Daoy (cell line): ENCODE measurements at regions not wholly inside any gene's neighbourhood (a gene's known extent, or its start where the extent isn't known, plus 50 kb on each side); places are given as distances from the start of the nearest gene placed in this dataset.
"Not testable (repeated sequence)": the region's sequence is repeated elsewhere in the genome, so short reads cannot be mapped to it uniquely, and the experiment has no call there.

Source experiments
- DNase-seq: peaks from one replicate; pipeline ENCODE4 v3.0.0-alpha.2; 2015; ENCODE audit warnings: low read depth

DNA sequence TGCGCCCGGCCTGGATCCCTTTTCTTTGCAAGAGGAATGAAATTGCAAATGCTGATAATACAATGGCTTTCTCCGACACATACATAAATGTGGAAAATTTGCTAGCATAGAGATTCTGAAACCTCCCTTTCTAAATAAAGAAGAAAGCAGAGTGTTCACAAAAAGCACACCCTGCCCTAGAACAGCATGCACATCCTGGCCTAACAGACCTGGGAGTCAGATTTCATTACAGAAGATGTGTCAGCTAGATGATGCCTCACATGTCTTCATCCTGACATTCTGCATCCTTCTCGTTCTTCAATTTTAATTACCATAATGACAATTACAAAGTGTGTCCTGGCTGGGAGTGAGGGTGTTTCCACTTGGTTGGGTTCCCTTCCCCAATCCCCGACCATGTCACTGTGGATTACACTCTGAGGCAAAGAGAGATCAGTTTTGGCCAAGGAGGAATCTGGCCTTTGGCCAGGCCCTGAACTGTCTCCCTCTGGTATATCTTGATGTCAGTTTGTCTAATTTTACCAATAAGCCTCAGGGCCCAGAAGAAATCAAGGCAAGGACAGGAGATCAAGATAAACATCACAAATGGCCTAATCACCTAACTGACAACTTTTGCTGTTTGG, 104.9 kb upstream of the SPATA12 start:
- no peak for DNase-seq

DNA sequence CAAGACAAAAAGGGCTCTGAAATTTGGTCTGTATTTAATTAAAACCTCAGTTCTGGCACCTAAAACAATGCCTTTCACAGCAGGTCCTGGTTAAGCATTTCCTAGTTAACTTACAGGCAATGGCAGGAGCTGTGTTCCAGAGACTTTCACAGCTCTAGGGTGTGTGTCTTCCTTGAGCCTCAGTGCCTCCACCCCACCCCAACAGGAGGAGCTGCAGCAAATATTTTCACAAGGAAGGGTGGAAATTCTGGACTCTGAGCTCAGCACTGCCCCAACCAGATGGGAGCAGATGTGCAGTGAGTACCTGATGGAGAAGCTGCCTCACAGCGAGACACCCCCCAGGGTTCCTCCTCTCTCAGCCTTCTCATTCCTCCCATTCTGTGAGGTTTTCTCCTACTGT, 106.3 kb upstream of the SPATA12 start:
- no peak for DNase-seq

DNA sequence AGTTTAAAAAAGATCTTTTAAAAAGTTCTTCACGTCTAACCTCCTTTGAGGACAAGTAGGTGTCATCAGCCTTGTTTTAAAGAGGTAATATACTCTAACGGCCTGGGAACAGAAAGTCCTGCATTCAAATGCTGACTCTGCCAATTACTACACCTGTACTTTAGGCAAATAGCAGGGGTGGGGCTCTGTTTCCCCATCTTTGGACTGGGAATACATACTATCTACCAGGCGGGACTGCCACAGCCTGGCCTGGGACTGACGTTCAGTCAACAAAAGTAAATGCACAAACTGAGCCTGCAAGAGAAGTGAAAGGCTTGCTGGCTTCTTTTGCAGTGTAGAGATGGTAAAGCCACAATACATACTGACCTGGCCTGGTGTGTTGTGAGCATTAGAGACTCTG, 107.6 kb upstream of the SPATA12 start:
- no peak for DNase-seq

DNA sequence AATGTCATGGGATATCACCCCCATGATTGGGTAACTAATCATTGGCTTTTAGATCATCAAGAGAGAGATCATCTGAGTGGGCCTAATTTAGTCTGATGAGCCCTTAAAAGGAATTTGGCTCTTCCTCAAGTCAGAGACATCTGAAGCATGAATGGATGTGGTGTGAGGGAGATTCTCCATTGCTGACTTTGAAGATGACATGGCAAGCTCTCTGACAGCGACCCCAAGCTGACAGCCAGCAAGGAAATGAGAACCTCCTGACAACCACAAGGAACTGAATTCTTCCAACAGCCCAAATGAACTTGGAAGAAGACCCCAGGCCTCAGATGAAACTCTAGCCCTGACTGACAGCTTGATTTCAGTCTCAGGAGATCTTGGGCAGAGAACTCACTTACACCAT, 108.4 kb upstream of the SPATA12 start:
- DNase-seq, result no peak

DNA sequence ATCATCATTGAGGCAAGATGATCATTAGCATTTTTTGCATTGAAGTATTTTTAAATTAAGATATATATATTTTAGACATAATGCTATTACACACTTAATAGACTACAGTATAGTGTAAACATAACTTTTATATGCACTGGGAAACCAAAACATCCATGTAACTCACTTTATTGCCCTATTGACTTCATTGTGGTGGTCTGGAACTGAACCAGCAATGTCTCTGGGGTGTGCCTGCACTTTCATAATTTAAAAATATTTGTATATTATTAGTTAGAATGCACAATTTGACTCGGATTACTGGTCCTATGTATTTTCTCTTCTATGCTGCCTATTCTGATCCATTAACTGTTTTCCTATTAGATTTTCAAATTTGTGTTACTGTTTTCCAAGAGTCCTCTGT, 109.1 kb upstream of the SPATA12 start:
- DNase-seq, result no peak

DNA sequence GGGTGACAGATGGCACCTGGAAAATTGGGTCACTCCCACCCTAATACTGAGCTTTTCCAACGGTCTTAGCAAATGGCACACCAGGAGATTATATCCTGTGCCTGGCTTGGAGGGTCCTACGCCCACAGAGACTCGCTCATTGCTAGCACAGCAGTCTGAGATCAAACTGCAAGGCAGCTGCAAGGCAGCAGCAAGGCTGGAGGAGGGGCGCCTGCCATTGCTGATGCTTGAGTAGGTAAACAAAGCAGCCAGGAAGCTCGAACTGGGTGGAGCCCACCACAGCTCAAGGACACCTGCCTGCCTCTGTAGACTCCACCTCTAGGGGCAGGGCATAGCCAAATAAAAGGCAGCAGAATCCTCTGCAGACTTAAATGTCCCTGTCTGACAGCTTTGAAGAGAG, 115.1 kb upstream of the SPATA12 start:
- not testable (repeated sequence) for DNase-seq

DNA sequence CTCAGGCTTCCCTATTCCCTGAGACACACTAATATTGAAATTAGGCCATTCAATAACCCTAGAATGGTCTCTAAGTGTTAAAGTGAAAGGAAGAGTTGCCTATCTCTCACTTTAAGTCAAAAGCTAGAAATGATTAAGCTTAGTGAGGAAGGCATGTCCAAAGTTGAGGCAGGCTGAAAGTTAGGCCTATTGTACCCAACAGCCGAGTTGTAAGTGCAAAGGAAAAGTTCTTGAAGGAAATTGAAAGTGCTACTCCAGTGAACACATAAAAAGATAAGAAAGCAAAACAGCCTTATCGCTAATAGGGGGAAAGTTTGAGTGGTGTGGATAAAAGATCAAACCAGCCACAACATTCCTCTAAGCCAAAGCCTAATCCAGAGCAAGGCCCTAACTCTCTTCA, 117.9 kb upstream of the SPATA12 start:
- DNase-seq, result no peak

DNA sequence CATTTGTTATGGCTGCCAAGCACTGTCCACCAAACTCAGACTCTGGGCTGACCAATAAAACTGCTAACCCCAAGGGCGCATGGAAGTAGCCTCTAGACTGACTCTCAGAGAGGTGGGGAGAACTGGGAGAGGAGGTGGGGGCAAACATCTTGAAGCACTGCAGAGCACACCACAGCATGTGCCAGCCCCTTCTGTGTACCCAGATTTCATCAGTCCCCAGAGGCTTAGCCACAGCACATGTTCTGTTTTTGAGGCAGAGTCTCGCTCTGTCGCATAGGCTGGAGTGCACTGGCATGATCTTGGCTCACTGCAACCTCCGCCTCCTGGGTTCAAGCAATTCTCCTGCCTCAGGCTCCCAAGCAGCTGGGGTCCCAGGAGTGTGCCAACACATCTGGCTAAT, 119.5 kb upstream of the SPATA12 start:
- no peak for DNase-seq

DNA sequence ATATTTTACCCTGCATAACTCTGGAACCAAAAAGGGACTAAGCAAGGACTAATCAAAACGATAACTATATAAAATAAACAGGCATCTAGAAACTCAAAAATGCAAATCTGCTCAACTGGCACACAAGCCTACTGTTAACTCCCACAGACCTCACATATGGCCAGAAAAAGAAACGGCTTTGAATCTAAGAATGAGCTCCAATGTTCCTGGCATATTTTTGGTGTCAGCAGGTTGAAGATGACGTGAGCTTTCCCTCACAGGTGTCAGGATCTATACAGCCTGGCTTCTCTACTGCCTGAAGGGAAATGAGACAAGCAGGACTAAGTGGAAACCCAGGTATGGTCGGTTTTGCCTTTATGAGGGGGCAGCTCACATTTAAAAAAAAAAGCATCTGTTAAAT, 120.1 kb upstream of the SPATA12 start:
- no peak for DNase-seq

DNA sequence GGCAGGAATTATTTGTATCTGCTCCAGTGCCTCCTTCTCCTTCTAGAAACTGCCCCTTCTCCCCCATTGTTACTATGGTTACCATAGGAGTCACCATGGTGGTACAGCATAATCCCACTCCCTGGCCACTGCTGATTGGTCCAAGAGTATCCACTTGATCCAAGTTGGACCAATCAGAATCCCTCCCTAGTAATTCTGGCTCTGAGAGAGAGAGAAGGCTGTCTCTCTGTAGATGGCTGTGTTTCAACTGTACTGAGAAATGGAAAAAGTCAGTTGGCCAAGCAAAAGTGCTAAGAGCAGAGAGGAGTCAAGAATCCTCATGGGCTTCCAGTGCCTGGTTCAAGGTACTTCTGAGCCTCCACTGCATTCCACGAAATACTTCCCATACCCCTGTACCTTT, 120.6 kb upstream of the SPATA12 start:
- DNase-seq, result no peak

DNA sequence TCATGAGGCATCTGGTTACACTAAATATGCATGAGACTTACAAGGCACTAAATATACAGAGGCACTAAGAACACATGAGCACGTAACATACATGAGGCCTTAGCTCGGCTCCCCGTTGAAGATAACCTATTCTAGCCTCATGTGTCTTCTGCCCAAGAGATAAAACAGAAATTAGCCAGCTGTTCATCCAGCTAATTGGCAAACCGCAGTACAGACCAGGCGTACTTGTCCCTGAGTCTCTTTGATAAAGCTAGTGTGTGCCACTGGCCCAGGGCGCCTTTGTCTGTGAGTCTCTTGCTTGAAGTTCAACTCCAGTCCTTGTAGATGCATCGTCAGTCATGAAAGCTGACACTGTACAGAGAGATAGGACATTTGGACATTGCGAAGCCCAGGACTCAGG, 121.9 kb upstream of the SPATA12 start:
- no peak for DNase-seq

DNA sequence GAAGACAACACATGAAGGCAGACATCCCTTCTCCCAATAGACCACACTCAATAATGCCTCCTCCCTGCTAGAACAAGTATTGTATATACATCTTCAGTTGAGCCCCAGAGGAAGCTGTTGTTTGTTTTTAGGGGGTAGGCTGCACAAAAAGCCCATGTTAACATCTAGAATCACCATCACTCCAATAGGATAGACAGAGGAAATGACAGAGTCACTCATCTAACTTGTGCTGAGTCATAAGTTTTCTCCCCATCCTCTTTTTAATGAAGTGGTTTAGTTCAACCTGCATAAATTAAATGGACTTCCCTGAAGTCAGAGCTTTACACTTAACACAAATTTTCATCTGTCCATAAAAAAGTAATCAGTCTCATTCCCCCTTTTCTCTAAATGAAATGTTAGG, 122.9 kb upstream of the SPATA12 start:
- DNase-seq, result no peak

DNA sequence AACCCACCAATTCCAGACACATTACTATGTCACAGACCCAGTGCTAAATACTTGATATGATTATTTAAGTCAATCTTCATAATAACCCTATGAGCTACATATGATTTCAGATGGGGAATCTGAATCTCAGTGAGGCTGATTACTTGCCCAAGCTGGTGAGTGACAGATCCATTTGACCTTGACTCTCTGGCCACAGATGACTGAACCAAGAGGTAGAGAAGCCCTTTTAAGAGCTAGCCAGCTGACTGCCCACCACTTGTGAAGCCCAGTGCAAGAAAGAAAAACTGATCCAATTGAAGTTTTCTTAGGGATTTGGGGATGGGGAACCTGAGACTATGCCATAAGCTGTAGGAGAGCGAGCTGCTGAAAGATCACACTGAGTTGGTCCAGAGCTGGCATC, 124.7 kb upstream of the SPATA12 start:
- no peak for DNase-seq

DNA sequence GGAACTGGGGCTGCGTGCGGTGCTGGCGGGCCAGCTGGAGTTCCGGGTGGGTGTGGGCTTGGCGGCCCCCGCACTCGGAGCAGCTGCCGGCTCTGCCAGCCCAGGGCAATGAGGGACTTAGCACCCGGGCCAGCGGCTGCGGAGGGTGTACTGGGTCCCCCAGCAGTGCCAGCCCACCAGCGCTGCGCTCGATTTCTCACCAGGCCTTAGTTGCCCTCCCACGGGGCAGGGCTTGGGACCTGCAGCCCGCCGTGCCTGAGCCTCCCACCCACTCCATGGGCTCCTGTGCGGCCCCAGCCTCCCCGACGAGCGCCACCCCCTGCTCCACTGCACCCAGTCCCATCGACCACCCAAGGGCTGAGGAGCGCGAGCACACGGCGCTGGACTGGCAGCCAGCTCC, 126.0 kb upstream of the SPATA12 start:
- not testable (repeated sequence) for DNase-seq

DNA sequence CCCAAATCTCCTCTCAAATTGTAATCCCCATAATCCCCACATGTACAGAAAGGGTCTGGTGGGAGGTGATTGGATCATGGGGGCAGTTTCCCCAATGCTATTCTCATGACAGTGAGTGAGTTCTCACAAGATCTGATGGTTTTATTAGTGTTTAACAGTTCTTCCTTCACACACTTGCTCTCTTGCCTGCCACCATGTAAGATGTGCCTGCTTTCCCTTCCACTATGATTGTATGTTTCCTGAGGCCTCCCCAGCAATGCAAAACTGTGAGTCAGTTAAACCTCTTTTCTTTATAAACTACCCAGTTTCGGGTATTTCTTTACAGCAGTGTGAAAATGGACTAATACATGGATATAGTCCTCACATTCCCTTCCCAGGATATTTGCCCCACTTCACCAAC, 126.7 kb upstream of the SPATA12 start:
- DNase-seq, result no peak

DNA sequence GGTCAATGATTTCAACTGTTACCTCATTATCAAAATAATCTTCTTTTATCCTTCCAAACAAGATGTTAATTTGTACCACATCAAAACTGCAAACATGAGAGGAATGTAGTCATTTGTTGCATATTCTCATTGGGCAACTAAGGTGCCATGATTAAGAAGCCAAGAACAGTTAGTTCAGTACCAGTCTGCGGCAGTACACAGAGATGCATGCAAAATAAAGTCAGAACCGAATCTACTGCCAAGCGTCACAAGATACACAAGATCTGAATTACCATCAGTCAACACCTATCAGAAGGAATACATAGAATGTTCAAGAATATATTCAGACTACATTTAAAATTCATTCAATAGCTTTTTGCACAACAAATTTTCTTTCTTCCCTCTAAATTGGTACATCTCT, 127.6 kb upstream of the SPATA12 start:
- DNase-seq, result no peak

DNA sequence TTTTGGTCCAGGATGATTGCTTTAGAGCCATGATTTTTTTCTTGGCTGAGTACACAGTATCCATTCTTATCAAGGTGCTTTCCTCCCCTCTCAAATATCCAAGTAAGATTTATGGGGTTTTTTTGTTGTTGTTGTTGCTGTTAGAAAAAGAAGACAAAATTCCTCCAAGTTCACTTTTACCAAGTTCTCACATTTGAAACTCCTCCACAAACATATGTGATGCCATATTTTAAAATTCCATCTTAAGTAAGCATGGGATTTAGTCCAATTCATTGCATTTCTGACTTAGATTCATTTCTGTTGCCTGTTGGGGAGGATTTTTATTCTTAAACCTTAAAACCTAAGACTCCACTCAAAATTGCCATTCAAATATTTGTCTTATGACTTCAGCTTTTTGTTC, 128.6 kb upstream of the SPATA12 start:
- no peak for DNase-seq

DNA sequence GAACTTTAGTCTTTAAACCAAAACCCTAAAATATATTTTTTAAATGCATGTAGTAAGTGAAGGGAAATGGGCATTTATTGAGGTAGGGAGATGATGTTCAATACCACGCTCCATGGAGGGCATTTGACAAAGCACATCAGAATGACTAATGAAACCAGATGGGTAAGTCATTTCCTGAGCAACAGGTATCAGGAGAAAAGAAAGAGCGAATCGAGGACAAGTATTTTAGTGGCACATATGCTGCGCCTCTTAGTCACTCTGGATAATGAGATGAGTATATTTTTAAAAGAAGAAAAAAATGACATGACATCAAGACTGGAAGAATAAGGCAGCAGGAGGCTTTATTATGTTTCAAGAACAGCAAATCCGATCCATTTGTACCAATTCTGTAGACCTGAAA, 129.0 kb upstream of the ARHGEF3 start:
- peak; percentile 54 for DNase-seq

DNA sequence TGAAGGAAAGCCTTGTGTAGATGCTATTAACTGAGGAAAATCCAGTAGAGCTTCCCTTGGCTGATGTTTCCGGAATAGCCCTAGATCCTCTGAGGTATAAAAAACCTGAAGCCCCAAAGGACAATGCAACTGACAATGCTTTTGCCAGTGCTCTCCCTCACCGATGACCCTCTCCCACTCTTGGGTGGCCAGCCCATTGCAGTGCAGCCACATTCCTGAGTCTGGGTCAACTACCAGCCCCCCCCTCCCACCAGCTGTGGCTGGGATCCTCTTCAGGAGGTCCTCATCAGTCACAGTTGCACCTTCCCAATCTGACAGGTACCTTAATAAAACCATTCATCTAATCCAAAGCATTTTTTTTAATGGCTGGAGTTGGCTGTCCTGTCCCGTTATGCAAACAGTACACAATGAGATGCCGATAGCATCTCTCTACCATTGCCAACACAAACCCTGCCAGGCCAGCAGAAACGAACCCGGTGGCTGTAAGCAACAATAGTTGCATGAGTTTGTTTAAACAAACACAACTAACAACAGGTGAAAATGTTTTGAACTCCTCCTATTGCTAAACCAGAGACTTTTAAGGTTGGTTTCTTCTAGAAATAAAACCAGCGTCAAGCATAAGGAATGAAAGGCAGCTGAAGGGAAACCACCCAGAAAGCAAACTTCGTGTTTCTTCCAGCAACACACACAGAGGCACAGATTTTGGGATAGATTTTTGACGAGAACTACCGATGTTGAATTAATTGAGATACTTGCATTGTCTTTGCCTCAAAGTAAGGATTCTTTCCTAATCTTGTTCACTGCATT, 128.3 kb upstream of the ARHGEF3 start:
- no peak for DNase-seq

DNA sequence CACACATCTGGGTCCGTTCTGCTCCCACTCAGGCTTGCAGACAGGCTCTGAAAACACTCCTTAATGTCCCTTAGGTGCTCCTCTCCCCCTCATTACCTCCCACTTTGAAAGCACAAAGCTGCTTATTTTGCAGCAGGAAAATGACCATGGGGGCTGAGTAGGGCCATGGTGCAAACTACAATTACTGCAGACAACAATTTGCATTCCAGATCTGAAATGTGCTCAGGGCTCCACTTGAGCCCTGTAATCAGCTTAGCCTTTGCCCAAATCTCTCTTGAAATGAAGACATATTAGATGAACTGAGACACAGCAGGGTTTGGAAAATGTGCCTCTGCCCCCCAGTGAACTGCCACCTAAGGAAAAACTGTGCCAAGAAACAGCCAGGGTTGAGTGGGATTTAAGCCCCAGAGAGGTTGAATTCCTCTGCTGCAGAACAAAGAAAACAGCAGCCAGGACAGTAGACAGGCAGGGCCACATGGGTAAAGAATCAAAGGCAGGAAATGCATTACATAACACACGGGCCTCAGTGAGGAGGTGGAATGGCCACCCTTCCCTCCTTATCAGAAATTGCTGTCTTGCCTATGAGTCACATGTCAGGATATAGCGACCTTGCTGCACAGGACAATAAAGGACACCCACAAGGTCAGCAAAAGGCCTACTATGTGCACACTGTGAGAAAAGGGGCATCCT, 126.8 kb upstream of the ARHGEF3 start:
- peak; percentile 26 for DNase-seq

DNA sequence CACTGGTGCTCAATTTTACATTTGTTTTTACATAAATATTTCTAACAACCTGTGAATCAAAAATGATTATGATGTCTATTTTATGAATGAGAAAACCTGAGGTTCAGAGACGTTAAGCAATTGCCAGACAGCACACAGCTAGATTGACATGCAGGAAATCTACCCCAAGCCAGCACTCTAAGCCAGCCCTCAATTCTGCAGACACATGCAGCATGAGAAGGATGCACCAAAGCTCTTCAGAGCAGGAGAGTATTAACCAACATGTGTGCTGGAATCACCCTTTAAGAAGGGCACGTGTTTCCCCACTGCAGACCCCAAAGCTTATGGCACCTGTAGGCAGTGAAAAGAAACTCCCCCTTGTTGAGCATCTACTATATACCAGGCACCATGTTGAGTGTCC, 126.1 kb upstream of the ARHGEF3 start:
- DNase-seq, result no peak

DNA sequence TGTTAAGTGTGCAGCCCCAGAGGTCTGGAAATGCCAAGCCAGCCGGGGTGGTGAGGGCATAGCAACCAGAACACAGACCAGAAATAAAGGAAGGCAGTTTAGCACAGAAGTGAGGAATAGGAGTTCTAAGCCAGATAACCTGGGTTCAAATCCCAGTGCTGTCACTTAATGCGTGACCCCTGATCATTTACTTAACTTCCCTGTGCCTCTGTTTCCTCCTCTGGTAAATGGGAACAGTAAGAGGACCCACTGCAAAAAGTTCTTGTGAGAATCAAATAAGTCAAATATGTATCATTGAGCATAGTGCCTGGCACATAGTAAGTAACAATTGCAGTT, 125.2 kb upstream of the ARHGEF3 start:
- no peak for DNase-seq

DNA sequence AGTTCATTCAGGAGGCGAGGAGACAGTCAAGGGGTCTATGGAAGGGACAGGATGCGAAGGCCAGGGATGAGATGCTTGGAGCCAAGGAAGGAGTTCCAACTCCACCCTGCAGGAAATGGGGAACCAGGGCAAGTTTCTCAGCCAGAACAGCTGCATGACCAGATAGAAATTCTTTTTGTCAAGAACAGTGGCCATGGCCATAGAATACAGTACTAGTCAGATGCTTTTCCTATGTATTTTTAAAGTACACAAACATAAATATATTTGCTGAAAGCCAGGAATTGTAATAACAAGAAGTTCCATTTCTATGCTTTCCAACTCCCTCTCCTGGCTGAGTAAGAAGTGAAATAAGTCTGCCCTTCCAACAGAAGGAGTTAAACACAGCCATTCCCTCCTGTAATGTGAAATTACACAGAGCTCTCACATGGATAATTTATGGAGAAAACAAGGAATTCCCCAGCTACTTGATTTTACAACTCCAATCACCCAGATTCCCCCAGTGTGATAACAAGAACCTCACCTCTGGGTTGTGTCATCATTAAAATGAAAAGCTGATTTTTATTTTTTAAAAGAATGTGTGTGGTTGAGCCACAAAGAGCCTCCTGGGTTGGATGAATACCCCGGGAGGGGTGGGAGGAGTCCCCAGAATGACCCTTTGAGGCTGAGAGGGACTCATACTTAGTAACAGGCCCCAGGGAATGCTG, 124.6 kb upstream of the ARHGEF3 start:
- peak; percentile 86 for DNase-seq
